ENCODE measurements at regions not wholly inside any gene's neighbourhood (a gene's known extent, or its start where the extent isn't known, plus 50 kb on each side); places are given as distances from the start of the nearest gene placed in this dataset.
"Not testable (repeated sequence)": the region's sequence is repeated elsewhere in the genome, so short reads cannot be mapped to it uniquely, and the experiment has no call there.

GRCh38 chr18:76707534-76707933 is 114.8 kb upstream of the ZNF236 start:
- no peak for ATAC-seq
- ChIA-PET POLR2A (no interaction called here), CTCF (interaction anchor here (0.6 to 0.9 kb wide), 2 partner anchors 232 to 1932 kb away, joined by 3 read pairs; no protein-coding TSS in a partner anchor)
- intact Hi-C loops (cut with micrococcal nuclease; ENCODE audit: unreplicated experiment), result no loop called here
- Histone ChIP-seq H3K27me3 (ENCODE audit: control insufficient read depth, insufficient read depth, low read length) (peaks cover 8% of the 10 kb centered on the region; the same call in 1 of the 2 replicates), H3K27ac (ENCODE audit: low read length) (no peak overlapping the region), H3K4me3 (ENCODE audit: low read depth in 2 of 2, low read length in 2 of 2) (no peak overlapping the region), H3K4me1 (ENCODE audit: control insufficient read depth, insufficient read depth, low read length) (no peaks in the 10 kb centered on the region), H3K9me3 (ENCODE audit: control insufficient read depth, insufficient read depth, low read depth, low read length) (no peaks in the 10 kb centered on the region), H3K36me3 (ENCODE audit: control insufficient read depth, insufficient read depth, low read length) (no peaks in the 10 kb centered on the region)
- DNase-seq (ENCODE audit: low read depth, low spot score), result no peak
- BruUV-seq (replicated peaks), result no TSS peak
- in situ Hi-C loops (cut with HindIII; ENCODE audit: low pct_unique_long_range_greater_than_20kb, low sequenced_read_pairs), result no loop called here
- no peak for TF ChIP-seq REST (IDR thresholded peaks at IDR 0.05; ENCODE audit: insufficient read depth in 1 of 2, low read depth in 2 of 2, low read length in 1 of 2)
- no peak for TF ChIP-seq SIN3A (IDR thresholded peaks at IDR 0.05; ENCODE audit: borderline replicate concordance, insufficient read depth, low read depth, low read length)
- TF ChIP-seq CTCF (IDR thresholded peaks at IDR 0.05), result no peak

DNA sequence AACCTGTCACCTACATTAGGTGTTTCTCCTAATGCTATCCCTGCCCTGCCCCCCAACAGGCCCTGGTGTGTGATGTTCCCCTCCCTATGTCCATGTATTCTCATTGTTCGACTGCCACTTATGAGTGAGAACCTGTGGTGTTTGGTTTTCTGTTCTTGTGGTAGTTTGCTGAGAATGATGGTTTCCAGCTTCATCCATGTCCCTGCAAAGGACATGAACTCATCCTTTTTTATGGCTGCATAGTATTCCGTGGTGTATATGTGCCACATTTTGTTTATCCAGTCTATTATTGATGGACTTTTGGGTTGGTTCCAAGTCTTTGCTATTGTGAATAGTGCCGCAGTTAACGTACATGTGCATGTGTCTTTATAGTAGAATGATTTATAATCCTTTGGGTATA is 117.8 kb upstream of the ZNF236 start:
- DNase-seq (ENCODE audit: low read depth, low spot score); H3K36me3 ChIP-seq (ENCODE audit: control insufficient read depth, insufficient read depth, low read length); BruUV-seq (replicated peaks); POLR2A ChIA-PET; CTCF ChIA-PET; ATAC-seq; intact Hi-C loops (cut with micrococcal nuclease; ENCODE audit: unreplicated experiment); H3K27ac ChIP-seq (ENCODE audit: low read length); H3K4me3 ChIP-seq (ENCODE audit: low read depth in 2 of 2, low read length in 2 of 2); H3K4me1 ChIP-seq (ENCODE audit: control insufficient read depth, insufficient read depth, low read length); H3K9me3 ChIP-seq (ENCODE audit: control insufficient read depth, insufficient read depth, low read depth, low read length); in situ Hi-C loops (cut with HindIII; ENCODE audit: low pct_unique_long_range_greater_than_20kb, low sequenced_read_pairs): not testable (repeated sequence)
- peaks cover 19% of the 10 kb centered on the region for H3K27me3 ChIP-seq (ENCODE audit: control insufficient read depth, insufficient read depth, low read length)

DNA sequence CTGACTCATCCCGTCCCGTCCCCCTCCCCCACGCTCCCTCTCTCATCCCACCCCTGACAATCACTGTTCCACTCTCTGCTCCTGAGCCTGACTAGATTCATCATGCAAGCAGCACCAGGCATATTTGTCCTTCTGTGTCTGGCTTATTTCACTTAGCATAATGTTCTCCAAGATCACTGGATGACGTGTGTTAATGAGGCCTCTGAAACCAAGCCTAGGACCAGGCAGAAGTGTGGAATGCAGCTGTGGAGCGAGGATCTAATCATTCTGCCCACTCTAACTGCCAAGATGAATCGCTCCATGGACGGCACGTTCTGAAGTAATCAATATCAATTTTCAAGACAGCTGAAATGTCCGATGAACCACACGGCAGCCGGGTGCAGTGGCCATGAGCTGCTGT is 122.4 kb upstream of the ZNF236 start:
- intact Hi-C loops (cut with micrococcal nuclease; ENCODE audit: unreplicated experiment), result no loop called here
- CTCF ChIA-PET, result interaction anchor here (0.7 kb wide), 2 partner anchors 12 to 249 kb away, joined by 3 read pairs; no protein-coding TSS in a partner anchor
- BruUV-seq (replicated peaks), result no TSS peak
- H3K4me3 ChIP-seq (ENCODE audit: low read depth in 2 of 2, low read length in 2 of 2), result no peak overlapping the region
- H3K9me3 ChIP-seq (ENCODE audit: control insufficient read depth, insufficient read depth, low read depth, low read length), result no peaks in the 10 kb centered on the region
- no peak overlapping the region for H3K27ac ChIP-seq (ENCODE audit: low read length)
- no peak for DNase-seq (ENCODE audit: low read depth, low spot score)
- no peak for ATAC-seq
- in situ Hi-C loops (cut with HindIII; ENCODE audit: low pct_unique_long_range_greater_than_20kb, low sequenced_read_pairs), result no loop called here
- POLR2A ChIA-PET, result interaction anchor here (0.6 kb wide), 1 partner anchor 162 kb away, joined by 3 read pairs; no protein-coding TSS in a partner anchor
- no peak for TF ChIP-seq TCF7L2 (IDR thresholded peaks at IDR 0.05; ENCODE audit: low read depth, low read length)
- TF ChIP-seq SIN3A (IDR thresholded peaks at IDR 0.05; ENCODE audit: borderline replicate concordance, insufficient read depth, low read depth, low read length), result no peak
- TF ChIP-seq REST (IDR thresholded peaks at IDR 0.05; ENCODE audit: insufficient read depth in 1 of 2, low read depth in 2 of 2, low read length in 1 of 2), result no peak
- H3K27me3 ChIP-seq (ENCODE audit: control insufficient read depth, insufficient read depth, low read length), result peaks cover 15% of the 10 kb centered on the region
- H3K4me1 ChIP-seq (ENCODE audit: control insufficient read depth, insufficient read depth, low read length), result 0 out of 2 replicates have a peak, but pooled peaks cover 5% of the 10 kb centered on the region
- H3K36me3 ChIP-seq (ENCODE audit: control insufficient read depth, insufficient read depth, low read length), result no peaks in the 10 kb centered on the region
